Calu3 (cell line): ENCODE measurements at regions not wholly inside any gene's neighbourhood (a gene's known extent, or its start where the extent isn't known, plus 50 kb on each side); places are given as distances from the start of the nearest gene placed in this dataset.

Source experiments
- BruUV-seq: library from RNA; stranded (reverse); fragments of 400-500 nt; replicated peaks from 2 replicates; lab custom pipeline; 2021; lab: Mats Ljungman, UMichigan
- CTCF ChIA-PET: fragments of 300-600 bp; sonication (Branson Sonifier 250); formaldehyde crosslinking; loops from one replicate; lab custom pipeline; 2022; ENCODE audit warnings: antibody characterized with exemption; lab: Charles Lee
- DNase-seq: peaks from one replicate; pipeline ENCODE4 v3.0.0; 2022
- H3K27ac Mint-ChIP-seq: one replicate; pipeline ENCODE4 v1.8.0; 2022; ENCODE audit warnings: mixed read lengths; ENCODE audit not compliant: unreplicated experiment
- H3K27me3 Mint-ChIP-seq: one replicate; pipeline ENCODE4 v1.8.0; 2022; ENCODE audit warnings: mixed read lengths; ENCODE audit not compliant: unreplicated experiment
- H3K36me3 Mint-ChIP-seq: one replicate; pipeline ENCODE4 v1.8.0; 2022; ENCODE audit warnings: mild to moderate bottlenecking, moderate library complexity, mixed read lengths; ENCODE audit not compliant: insufficient read depth, unreplicated experiment
- H3K4me1 Mint-ChIP-seq: one replicate; pipeline ENCODE4 v1.8.0; 2022; ENCODE audit warnings: mild to moderate bottlenecking, low read depth, mixed read lengths; ENCODE audit not compliant: unreplicated experiment
- H3K4me3 Mint-ChIP-seq: one replicate; pipeline ENCODE4 v1.8.0; 2022; ENCODE audit warnings: mild to moderate bottlenecking, low read depth, moderate library complexity, mixed read lengths; ENCODE audit not compliant: unreplicated experiment
- H3K9me3 Mint-ChIP-seq: one replicate; pipeline ENCODE4 v1.8.0; 2022; ENCODE audit warnings: low read depth, mixed read lengths; ENCODE audit not compliant: unreplicated experiment
- CTCF ChIP-seq: fragments of 200-600 bp; IDR thresholded peaks from one replicate; pipeline ENCODE4 v1.8.0; 2022; ENCODE audit warnings: antibody characterized with exemption; ENCODE audit not compliant: unreplicated experiment
- intact Hi-C: fragments of 100-400 bp; cut with micrococcal nuclease; formaldehyde crosslinking; loops from one replicate; pipeline ENCODE4 v1.10.0; 2022; ENCODE audit not compliant: unreplicated experiment

- no peaks in the 10 kb centered on the region for H3K36me3 Mint-ChIP-seq
- peaks cover 23% of the 10 kb centered on the region for H3K4me1 Mint-ChIP-seq
- DNase-seq, result no peak
- intact Hi-C loops, result no loop called here
- H3K9me3 Mint-ChIP-seq, result peaks cover 2% of the 10 kb centered on the region
- TF ChIP-seq CTCF, result no peak
- BruUV-seq, result no TSS peak
- peak overlapping the region; percentile 19 for H3K27ac Mint-ChIP-seq
- CTCF ChIA-PET, result no interaction called here
- H3K27me3 Mint-ChIP-seq, result no peaks in the 10 kb centered on the region
- no peak overlapping the region for H3K4me3 Mint-ChIP-seq
Measured at GRCh38 chrX:30941898-30942297, 52.8 kb upstream of the TAB3 start.

- Mint-ChIP-seq H3K27me3 (no peaks in the 10 kb centered on the region), H3K27ac (no peak overlapping the region), H3K36me3 (no peaks in the 10 kb centered on the region), H3K9me3 (peaks cover 2% of the 10 kb centered on the region), H3K4me1 (peaks cover 23% of the 10 kb centered on the region), H3K4me3 (no peak overlapping the region)
- no peak for DNase-seq
- CTCF ChIA-PET, result no interaction called here
- intact Hi-C loops, result no loop called here
- no TSS peak for BruUV-seq
- TF ChIP-seq CTCF, result no peak
Measured at GRCh38 chrX:30939928-30940327, 50.9 kb upstream of the TAB3 start.
